ENCODE measurements at regions not wholly inside any gene's neighbourhood (a gene's known extent, or its start where the extent isn't known, plus 50 kb on each side); places are given as distances from the start of the nearest gene placed in this dataset.

DNA sequence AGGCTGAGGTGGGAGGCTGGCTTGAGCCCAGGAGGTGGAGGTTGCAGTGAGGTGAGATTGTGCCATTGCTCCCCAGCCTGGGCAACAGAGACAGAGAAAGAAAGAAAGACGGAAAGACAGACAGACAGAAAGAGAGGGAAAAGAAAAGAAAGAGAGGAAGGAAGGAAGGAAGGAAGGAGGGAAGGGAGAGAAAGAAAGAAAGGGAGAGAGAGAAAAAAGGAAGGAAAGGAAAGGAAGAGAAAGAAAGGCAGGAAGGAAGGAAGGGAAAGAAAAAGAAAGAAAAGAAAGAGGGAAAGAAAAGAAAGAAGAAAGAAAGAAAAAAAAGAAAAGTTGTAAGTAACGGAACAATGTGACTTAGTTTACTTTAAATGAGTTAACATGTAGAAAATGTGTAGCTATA, 260.7 kb upstream of the GRM7 start:
- intact Hi-C loops (cut with DNase I; ENCODE audit: low total_unique reads) = no loop called here
- WGBS, 2 donors = 93 to 95% methylated on average over 2 of the region's 2 CpGs
- no peak overlapping the region for H3K4me3 ChIP-seq (ENCODE audit: low read depth, poor library complexity, severe bottlenecking)
- DNase-seq (ENCODE audit: low spot score in 2 of 2) = no peak
- TF ChIP-seq POLR2A (IDR thresholded peaks at IDR 0.05) = no peak
- TF ChIP-seq, protein P1, sequence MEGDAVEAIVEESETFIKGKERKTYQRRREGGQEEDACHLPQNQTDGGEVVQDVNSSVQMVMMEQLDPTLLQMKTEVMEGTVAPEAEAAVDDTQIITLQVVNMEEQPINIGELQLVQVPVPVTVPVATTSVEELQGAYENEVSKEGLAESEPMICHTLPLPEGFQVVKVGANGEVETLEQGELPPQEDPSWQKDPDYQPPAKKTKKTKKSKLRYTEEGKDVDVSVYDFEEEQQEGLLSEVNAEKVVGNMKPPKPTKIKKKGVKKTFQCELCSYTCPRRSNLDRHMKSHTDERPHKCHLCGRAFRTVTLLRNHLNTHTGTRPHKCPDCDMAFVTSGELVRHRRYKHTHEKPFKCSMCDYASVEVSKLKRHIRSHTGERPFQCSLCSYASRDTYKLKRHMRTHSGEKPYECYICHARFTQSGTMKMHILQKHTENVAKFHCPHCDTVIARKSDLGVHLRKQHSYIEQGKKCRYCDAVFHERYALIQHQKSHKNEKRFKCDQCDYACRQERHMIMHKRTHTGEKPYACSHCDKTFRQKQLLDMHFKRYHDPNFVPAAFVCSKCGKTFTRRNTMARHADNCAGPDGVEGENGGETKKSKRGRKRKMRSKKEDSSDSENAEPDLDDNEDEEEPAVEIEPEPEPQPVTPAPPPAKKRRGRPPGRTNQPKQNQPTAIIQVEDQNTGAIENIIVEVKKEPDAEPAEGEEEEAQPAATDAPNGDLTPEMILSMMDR (IDR thresholded peaks at IDR 0.05) = no peak

DNA sequence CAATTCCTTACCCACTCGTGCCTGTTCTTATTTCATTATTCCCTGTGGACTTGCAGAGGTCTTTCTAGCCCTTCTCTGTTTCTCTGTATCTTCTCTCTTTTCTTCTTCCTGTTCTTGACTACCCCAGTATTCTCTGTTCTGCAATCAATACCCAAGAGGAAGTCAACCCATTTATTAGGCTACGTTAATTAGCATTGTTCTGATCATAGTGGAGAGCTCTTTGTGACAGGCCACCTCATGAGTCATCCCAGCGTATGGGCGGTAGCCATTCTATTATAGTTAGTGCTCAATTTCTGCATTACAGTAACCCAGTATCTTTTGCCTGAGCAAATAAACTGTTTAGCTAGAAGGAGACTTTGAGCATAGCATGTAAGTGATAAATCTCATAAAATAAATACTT, 259.5 kb upstream of the GRM7 start:
- DNase-seq (ENCODE audit: low spot score in 2 of 2) = no peak
- no peak overlapping the region for H3K4me3 ChIP-seq (ENCODE audit: low read depth, poor library complexity, severe bottlenecking)
- no peak for TF ChIP-seq POLR2A (IDR thresholded peaks at IDR 0.05)
- TF ChIP-seq, protein P1 (IDR thresholded peaks at IDR 0.05) = no peak
- 68 to 77% methylated on average over 4 of the region's 4 CpGs for WGBS, 2 donors
- intact Hi-C loops (cut with DNase I; ENCODE audit: low total_unique reads) = no loop called here

DNA sequence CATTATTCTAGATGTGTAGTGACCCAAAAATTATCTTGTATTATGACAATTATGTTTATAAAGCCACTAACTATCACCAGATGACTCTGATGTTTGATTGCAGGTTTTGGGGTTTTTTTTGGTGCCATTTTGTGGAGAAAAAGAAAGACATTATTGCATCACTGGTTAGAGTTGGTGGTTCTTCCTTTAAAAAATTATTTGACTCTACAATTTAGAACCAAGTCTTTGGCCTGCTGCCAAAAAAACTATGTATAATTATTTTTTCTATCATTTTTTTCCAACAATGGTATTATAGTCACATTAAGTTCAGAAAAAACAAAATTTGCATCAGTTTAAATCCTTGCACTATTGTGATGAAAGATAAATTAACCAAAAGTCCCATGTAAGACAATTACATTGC, 258.6 kb upstream of the GRM7 start:
- no peak overlapping the region for H3K4me3 ChIP-seq (ENCODE audit: low read depth, poor library complexity, severe bottlenecking)
- intact Hi-C loops (cut with DNase I; ENCODE audit: low total_unique reads) = no loop called here
- DNase-seq (ENCODE audit: low spot score in 2 of 2) = no peak
- no peak for TF ChIP-seq POLR2A (IDR thresholded peaks at IDR 0.05)
- TF ChIP-seq, protein P1 (IDR thresholded peaks at IDR 0.05) = no peak

DNA sequence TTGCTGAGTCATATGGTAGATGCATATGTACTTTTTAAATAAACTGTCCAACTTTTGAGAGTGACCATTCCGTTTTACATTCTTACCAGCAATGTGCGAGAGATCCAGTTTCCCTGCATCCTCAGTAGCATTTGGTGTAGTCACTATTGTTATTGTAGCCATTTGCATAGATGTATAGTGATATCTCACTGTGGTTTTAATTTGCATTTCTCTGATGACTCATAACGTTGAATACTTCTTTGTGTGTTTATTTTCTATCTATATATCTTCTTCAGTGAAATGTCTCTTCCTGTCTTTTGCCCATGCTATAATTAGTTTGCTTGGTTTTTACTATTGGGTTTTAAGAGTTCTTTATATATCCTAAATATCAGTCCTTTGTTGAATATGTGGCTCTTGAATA, 255.7 kb upstream of the GRM7 start:
- H3K4me3 ChIP-seq (ENCODE audit: low read depth, poor library complexity, severe bottlenecking) = no peak overlapping the region
- WGBS, 2 donors = 66 to 72% methylated on average over 3 of the region's 3 CpGs
- DNase-seq (ENCODE audit: low spot score in 2 of 2) = no peak
- TF ChIP-seq POLR2A (IDR thresholded peaks at IDR 0.05) = no peak
- TF ChIP-seq, protein P1 (IDR thresholded peaks at IDR 0.05) = no peak
- intact Hi-C loops (cut with DNase I; ENCODE audit: low total_unique reads) = no loop called here

DNA sequence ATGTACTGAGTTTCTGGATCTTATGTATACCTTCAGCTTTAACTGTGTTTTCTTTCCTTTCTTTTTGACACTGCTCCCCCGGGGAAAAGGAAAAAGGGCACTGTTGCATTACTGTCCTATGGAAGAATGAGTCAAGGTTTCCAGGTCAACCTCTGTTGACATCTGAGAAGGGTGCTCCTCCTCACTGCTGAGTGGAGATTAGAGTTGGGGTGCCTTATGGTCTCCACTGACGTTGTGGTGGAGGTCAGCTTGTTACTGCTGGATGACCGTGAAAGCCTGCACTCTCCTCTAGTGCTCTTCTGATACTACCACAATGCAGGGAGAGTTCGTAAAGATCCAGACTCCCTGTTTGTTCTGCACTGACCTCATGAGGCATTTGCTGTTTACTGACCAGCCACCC, 252.1 kb upstream of the GRM7 start:
- WGBS, 2 donors = 64 to 78% methylated on average over 4 of the region's 4 CpGs
- no peak for DNase-seq (ENCODE audit: low spot score in 2 of 2)
- intact Hi-C loops (cut with DNase I; ENCODE audit: low total_unique reads) = no loop called here
- H3K4me3 ChIP-seq (ENCODE audit: low read depth, poor library complexity, severe bottlenecking) = no peak overlapping the region
- TF ChIP-seq, protein P1 (IDR thresholded peaks at IDR 0.05) = no peak
- no peak for TF ChIP-seq POLR2A (IDR thresholded peaks at IDR 0.05)

DNA sequence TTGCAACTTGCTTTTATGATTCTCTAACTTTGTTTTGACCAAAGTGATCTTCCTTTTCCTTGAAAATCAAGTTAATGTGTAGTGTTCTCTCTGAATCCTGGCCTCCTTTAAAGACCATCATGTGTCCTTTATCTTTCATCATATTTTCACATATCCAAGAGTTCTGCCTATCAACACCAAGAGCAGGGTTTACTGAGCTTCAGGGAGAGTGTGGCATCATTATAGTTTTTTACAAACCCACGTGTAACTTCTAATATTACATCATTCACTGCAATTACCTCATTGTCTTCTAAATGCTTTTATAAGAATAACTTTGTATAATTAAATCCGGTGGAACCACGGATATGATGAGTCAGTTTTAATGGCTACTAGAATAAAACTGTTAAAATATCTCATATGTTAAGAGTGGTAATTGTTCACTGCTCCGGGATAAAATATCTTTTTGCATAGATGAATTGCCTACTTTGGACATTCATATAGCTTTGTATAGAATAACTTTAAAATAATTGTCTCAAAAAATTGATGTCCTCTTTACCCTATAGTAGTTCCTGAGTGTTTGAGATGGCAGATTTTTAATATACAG, 248.8 kb upstream of the GRM7 start:
- TF ChIP-seq, protein P1 (IDR thresholded peaks at IDR 0.05) = no peak
- DNase-seq (ENCODE audit: low spot score in 2 of 2) = no peak
- H3K4me3 ChIP-seq (ENCODE audit: low read depth, poor library complexity, severe bottlenecking) = no peak overlapping the region
- WGBS, 2 donors = 65 to 73% methylated on average over 4 of the region's 4 CpGs
- intact Hi-C loops (cut with DNase I; ENCODE audit: low total_unique reads) = no loop called here
